ENCODE measurements at regions not wholly inside any gene's neighbourhood (a gene's known extent, or its start where the extent isn't known, plus 50 kb on each side); places are given as distances from the start of the nearest gene placed in this dataset.

DNA sequence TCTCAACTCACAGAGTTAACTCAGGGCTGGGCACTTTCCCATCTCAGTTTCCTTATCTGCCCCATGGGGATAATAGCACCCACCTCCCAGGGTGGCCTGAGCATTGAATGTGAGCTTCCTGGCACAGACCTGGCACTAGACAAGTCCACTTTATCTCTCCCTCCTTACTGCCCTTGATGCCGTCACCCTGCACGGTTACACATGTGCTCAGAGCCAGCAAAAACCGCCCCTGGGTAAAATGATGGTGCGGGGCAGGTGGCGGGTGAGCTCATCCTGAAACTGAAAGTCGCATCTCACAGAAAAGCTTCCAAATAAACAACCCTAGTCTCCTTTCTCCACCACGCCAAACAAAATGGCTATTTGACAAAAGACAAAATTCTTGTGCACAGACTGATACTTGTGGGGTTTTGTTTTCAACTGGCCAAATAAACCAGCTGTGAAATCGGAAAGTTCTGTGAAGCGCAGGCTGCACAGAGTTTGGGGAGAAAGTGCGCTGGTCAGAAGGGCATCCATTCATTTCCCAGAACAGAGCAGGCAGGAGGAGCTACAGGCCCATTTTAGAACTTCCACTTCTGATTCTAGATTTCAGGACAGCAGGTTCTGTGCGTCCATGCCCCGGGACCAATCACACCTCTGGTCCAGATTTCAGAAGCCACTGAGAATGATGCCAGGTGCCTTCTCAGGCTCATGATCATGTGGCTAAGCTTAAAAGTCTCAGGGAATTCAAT is 138.1 kb downstream of the SHANK2 start:
- Histone ChIP-seq H3K4me3 (ENCODE audit: low read length) (no peak overlapping the region), H3K4me1 (ENCODE audit: low read length) (no peaks in the 10 kb centered on the region), H3K9me3 (ENCODE audit: low read length) (no peaks in the 10 kb centered on the region), H3K4me2 (ENCODE audit: low read depth, low read length, poor library complexity, severe bottlenecking) (no peak overlapping the region), H3K9ac (ENCODE audit: low read length) (no peak overlapping the region), H3K79me2 (ENCODE audit: low read length) (no peaks in the 10 kb centered on the region), H3K9me2 (replicated peaks; ENCODE audit: insufficient read depth, low read length) (no peaks in the 10 kb centered on the region), H3K27me3 (ENCODE audit: low read length) (no peaks in the 10 kb centered on the region), H3K27ac (ENCODE audit: low read length) (no peak overlapping the region), H3K36me3 (ENCODE audit: insufficient read depth, low read length) (no peaks in the 10 kb centered on the region), H4K20me1 (ENCODE audit: insufficient read depth, low read depth, low read length) (no peaks in the 10 kb centered on the region), H2AFZ (ENCODE audit: low read length) (no peak overlapping the region)
- DNase-seq = no peak

DNA sequence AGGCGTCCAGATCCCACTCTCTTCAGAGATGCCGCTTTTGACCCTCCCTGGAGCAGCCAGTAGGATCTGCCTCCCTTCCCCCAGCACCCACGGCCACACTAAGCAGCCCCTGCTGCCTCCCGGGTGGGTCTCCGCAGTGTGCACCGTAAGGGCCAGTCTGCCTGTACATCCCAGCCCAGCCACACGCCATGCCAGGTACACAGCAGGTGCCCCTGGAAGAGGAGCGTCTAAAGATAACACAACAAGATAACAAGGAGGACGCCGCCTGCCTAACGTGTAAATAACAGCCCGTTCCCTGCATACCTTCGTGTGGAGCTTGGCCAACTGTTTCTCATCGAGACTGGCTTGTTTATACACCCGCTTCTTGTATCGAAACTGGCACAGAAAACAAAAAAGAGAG is 139.4 kb downstream of the SHANK2 start:
- no peak overlapping the region for H3K9ac ChIP-seq (ENCODE audit: low read length)
- no peaks in the 10 kb centered on the region for H3K36me3 ChIP-seq (ENCODE audit: insufficient read depth, low read length)
- no peaks in the 10 kb centered on the region for H3K9me3 ChIP-seq (ENCODE audit: low read length)
- no peaks in the 10 kb centered on the region for H3K9me2 ChIP-seq (replicated peaks; ENCODE audit: insufficient read depth, low read length)
- no peak for DNase-seq
- no peaks in the 10 kb centered on the region for H3K79me2 ChIP-seq (ENCODE audit: low read length)
- H2AFZ ChIP-seq (ENCODE audit: low read length) = no peak overlapping the region
- H4K20me1 ChIP-seq (ENCODE audit: insufficient read depth, low read depth, low read length) = no peaks in the 10 kb centered on the region
- no peak overlapping the region for H3K4me3 ChIP-seq (ENCODE audit: low read length)
- no peak overlapping the region for H3K4me2 ChIP-seq (ENCODE audit: low read depth, low read length, poor library complexity, severe bottlenecking)
- H3K27ac ChIP-seq (ENCODE audit: low read length) = no peak overlapping the region
- no peaks in the 10 kb centered on the region for H3K27me3 ChIP-seq (ENCODE audit: low read length)
- H3K4me1 ChIP-seq (ENCODE audit: low read length) = no peaks in the 10 kb centered on the region

DNA sequence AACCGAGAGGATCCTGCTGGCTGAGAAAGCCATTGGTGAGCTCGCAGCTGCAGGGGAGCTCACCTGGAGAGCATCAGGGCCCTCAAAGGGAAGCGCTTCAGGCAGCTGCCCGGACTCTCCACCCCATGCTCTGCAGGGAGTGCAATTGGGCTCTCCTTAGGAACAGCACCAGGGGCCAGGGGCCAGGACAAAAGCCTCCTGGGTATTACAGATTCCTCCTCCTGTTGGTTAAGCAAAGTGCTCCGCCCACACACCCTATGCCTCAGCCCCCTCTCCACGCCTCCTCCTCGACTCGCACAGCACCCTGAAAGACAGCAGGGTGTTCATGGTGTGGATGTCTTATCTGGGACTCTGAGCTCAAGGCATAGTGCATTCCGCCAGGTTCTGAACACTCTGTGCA is 139.9 kb downstream of the SHANK2 start:
- no peak overlapping the region for H3K4me3 ChIP-seq (ENCODE audit: low read length)
- H3K27me3 ChIP-seq (ENCODE audit: low read length) = no peaks in the 10 kb centered on the region
- no peak for DNase-seq
- H3K9ac ChIP-seq (ENCODE audit: low read length) = no peak overlapping the region
- H3K27ac ChIP-seq (ENCODE audit: low read length) = no peak overlapping the region
- no peaks in the 10 kb centered on the region for H3K79me2 ChIP-seq (ENCODE audit: low read length)
- H2AFZ ChIP-seq (ENCODE audit: low read length) = no peak overlapping the region
- no peak overlapping the region for H3K4me2 ChIP-seq (ENCODE audit: low read depth, low read length, poor library complexity, severe bottlenecking)
- no peaks in the 10 kb centered on the region for H4K20me1 ChIP-seq (ENCODE audit: insufficient read depth, low read depth, low read length)
- H3K9me2 ChIP-seq (replicated peaks; ENCODE audit: insufficient read depth, low read length) = no peaks in the 10 kb centered on the region
- no peaks in the 10 kb centered on the region for H3K9me3 ChIP-seq (ENCODE audit: low read length)
- H3K4me1 ChIP-seq (ENCODE audit: low read length) = no peaks in the 10 kb centered on the region
- H3K36me3 ChIP-seq (ENCODE audit: insufficient read depth, low read length) = no peaks in the 10 kb centered on the region

GRCh38 chr11:71109586-71109985 is 142.8 kb downstream of the SHANK2 start:
- no peaks in the 10 kb centered on the region for H3K9me3 ChIP-seq (ENCODE audit: low read length)
- H2AFZ ChIP-seq (ENCODE audit: low read length) = no peak overlapping the region
- no peaks in the 10 kb centered on the region for H3K79me2 ChIP-seq (ENCODE audit: low read length)
- no peaks in the 10 kb centered on the region for H3K36me3 ChIP-seq (ENCODE audit: insufficient read depth, low read length)
- no peaks in the 10 kb centered on the region for H3K27me3 ChIP-seq (ENCODE audit: low read length)
- no peak overlapping the region for H3K27ac ChIP-seq (ENCODE audit: low read length)
- no peak overlapping the region for H3K9ac ChIP-seq (ENCODE audit: low read length)
- H3K9me2 ChIP-seq (replicated peaks; ENCODE audit: insufficient read depth, low read length) = no peaks in the 10 kb centered on the region
- no peak overlapping the region for H3K4me2 ChIP-seq (ENCODE audit: low read depth, low read length, poor library complexity, severe bottlenecking)
- no peak overlapping the region for H3K4me3 ChIP-seq (ENCODE audit: low read length)
- H3K4me1 ChIP-seq (ENCODE audit: low read length) = no peaks in the 10 kb centered on the region
- DNase-seq = no peak
- H4K20me1 ChIP-seq (ENCODE audit: insufficient read depth, low read depth, low read length) = no peaks in the 10 kb centered on the region

DNA sequence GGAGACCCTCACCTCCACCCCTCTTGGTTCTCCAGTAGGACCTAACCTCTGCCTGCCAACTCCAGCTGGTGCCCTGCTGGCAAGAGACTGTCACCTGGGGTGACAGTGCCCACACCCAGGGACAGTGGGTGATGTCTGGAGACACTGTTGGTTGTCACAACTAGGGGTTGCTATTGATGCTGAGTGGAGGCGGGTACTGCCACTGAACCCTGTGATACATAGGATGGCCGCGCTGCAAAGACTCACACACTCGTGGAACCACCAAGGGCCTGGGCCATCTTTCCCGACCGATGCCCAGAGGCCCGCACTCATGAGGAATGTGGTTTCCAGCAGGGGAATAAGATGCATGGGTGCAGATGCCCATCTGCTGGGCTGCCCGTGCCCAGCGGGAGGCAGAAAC is 143.2 kb downstream of the SHANK2 start:
- H3K4me2 ChIP-seq (ENCODE audit: low read depth, low read length, poor library complexity, severe bottlenecking) = no peak overlapping the region
- H3K79me2 ChIP-seq (ENCODE audit: low read length) = no peaks in the 10 kb centered on the region
- H3K27me3 ChIP-seq (ENCODE audit: low read length) = no peaks in the 10 kb centered on the region
- no peaks in the 10 kb centered on the region for H3K9me2 ChIP-seq (replicated peaks; ENCODE audit: insufficient read depth, low read length)
- no peak overlapping the region for H3K4me3 ChIP-seq (ENCODE audit: low read length)
- no peaks in the 10 kb centered on the region for H3K36me3 ChIP-seq (ENCODE audit: insufficient read depth, low read length)
- no peak for DNase-seq
- no peaks in the 10 kb centered on the region for H3K9me3 ChIP-seq (ENCODE audit: low read length)
- H2AFZ ChIP-seq (ENCODE audit: low read length) = no peak overlapping the region
- no peak overlapping the region for H3K27ac ChIP-seq (ENCODE audit: low read length)
- no peaks in the 10 kb centered on the region for H3K4me1 ChIP-seq (ENCODE audit: low read length)
- H4K20me1 ChIP-seq (ENCODE audit: insufficient read depth, low read depth, low read length) = no peaks in the 10 kb centered on the region
- no peak overlapping the region for H3K9ac ChIP-seq (ENCODE audit: low read length)

- Histone ChIP-seq H3K4me2 (ENCODE audit: low read depth, low read length, poor library complexity, severe bottlenecking) (no peak overlapping the region), H3K79me2 (ENCODE audit: low read length) (no peaks in the 10 kb centered on the region), H3K4me1 (ENCODE audit: low read length) (no peaks in the 10 kb centered on the region)
Measured at GRCh38 chr11:71108013-71108865, 144.1 kb downstream of the SHANK2 start.

DNA sequence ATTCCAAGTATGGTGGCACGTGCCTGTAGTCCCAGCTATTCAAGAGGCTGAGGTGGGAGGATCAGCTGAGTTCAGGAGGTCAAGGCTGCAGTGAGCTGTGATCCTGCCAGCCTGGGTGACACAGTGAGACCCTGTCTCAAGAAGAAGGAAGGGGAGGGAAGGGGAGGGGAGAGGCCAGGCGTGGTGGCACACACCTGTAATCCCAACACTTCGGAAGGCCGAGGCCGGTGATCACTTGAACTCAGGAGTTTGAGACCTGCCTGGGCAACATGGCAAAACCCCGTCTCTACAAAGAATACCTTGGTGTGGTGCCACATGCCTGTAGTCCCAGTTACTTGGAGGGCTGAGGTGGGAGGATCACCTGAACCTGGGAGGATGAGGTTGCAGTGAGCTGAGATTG is 145.7 kb downstream of the SHANK2 start:
- H3K27me3 ChIP-seq (ENCODE audit: low read length) = no peaks in the 10 kb centered on the region
- no peak overlapping the region for H2AFZ ChIP-seq (ENCODE audit: low read length)
- no peaks in the 10 kb centered on the region for H3K9me2 ChIP-seq (replicated peaks; ENCODE audit: insufficient read depth, low read length)
- no peak for DNase-seq
- no peak overlapping the region for H3K9ac ChIP-seq (ENCODE audit: low read length)
- no peak overlapping the region for H3K4me2 ChIP-seq (ENCODE audit: low read depth, low read length, poor library complexity, severe bottlenecking)
- no peak overlapping the region for H3K27ac ChIP-seq (ENCODE audit: low read length)
- H3K36me3 ChIP-seq (ENCODE audit: insufficient read depth, low read length) = no peaks in the 10 kb centered on the region
- H3K79me2 ChIP-seq (ENCODE audit: low read length) = no peaks in the 10 kb centered on the region
- no peaks in the 10 kb centered on the region for H3K9me3 ChIP-seq (ENCODE audit: low read length)
- H3K4me1 ChIP-seq (ENCODE audit: low read length) = no peaks in the 10 kb centered on the region
- no peaks in the 10 kb centered on the region for H4K20me1 ChIP-seq (ENCODE audit: insufficient read depth, low read depth, low read length)
- H3K4me3 ChIP-seq (ENCODE audit: low read length) = no peak overlapping the region

More at GRCh38 chr11:71108013-71108865, 144.1 kb downstream of the SHANK2 start:
- no peaks in the 10 kb centered on the region for H4K20me1 ChIP-seq (ENCODE audit: insufficient read depth, low read depth, low read length)
- no peak overlapping the region for H2AFZ ChIP-seq (ENCODE audit: low read length)
- no peaks in the 10 kb centered on the region for H3K9me2 ChIP-seq (replicated peaks; ENCODE audit: insufficient read depth, low read length)
- no peak overlapping the region for H3K27ac ChIP-seq (ENCODE audit: low read length)
- no peak overlapping the region for H3K4me3 ChIP-seq (ENCODE audit: low read length)
- no peaks in the 10 kb centered on the region for H3K36me3 ChIP-seq (ENCODE audit: insufficient read depth, low read length)
- no peak for DNase-seq
- no peaks in the 10 kb centered on the region for H3K9me3 ChIP-seq (ENCODE audit: low read length)
- no peak overlapping the region for H3K9ac ChIP-seq (ENCODE audit: low read length)
- H3K27me3 ChIP-seq (ENCODE audit: low read length) = no peaks in the 10 kb centered on the region

DNA sequence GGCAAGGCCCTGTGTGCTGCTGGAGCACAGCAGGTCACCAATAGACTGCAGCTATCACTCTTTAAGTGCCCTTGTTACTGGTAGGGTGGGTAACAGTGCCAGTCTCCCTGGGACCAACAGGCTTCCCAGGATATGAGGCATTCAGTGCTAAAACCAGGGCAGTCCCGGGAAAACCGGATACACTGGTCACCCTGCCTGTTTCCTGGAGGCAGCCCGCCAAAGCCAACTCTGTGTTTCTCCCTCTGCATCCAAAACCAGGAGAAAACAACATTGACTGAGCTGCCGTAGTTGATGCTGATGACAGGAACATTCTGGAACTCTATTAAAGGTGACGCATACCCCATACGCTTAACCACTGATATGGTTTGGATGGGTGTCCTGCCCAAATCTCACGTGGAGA is 149.1 kb downstream of the SHANK2 start:
- no peak overlapping the region for H2AFZ ChIP-seq (ENCODE audit: low read length)
- H3K4me1 ChIP-seq (ENCODE audit: low read length) = no peaks in the 10 kb centered on the region
- no peak overlapping the region for H3K4me3 ChIP-seq (ENCODE audit: low read length)
- H3K9ac ChIP-seq (ENCODE audit: low read length) = no peak overlapping the region
- H3K27me3 ChIP-seq (ENCODE audit: low read length) = no peaks in the 10 kb centered on the region
- no peaks in the 10 kb centered on the region for H3K36me3 ChIP-seq (ENCODE audit: insufficient read depth, low read length)
- DNase-seq = no peak
- H4K20me1 ChIP-seq (ENCODE audit: insufficient read depth, low read depth, low read length) = no peaks in the 10 kb centered on the region
- H3K79me2 ChIP-seq (ENCODE audit: low read length) = no peaks in the 10 kb centered on the region
- H3K27ac ChIP-seq (ENCODE audit: low read length) = no peak overlapping the region
- H3K4me2 ChIP-seq (ENCODE audit: low read depth, low read length, poor library complexity, severe bottlenecking) = no peak overlapping the region
- H3K9me2 ChIP-seq (replicated peaks; ENCODE audit: insufficient read depth, low read length) = no peaks in the 10 kb centered on the region
- H3K9me3 ChIP-seq (ENCODE audit: low read length) = no peaks in the 10 kb centered on the region
